ENCODE measurements at regions not wholly inside any gene's neighbourhood (a gene's known extent, or its start where the extent isn't known, plus 50 kb on each side); places are given as distances from the start of the nearest gene placed in this dataset.

DNA sequence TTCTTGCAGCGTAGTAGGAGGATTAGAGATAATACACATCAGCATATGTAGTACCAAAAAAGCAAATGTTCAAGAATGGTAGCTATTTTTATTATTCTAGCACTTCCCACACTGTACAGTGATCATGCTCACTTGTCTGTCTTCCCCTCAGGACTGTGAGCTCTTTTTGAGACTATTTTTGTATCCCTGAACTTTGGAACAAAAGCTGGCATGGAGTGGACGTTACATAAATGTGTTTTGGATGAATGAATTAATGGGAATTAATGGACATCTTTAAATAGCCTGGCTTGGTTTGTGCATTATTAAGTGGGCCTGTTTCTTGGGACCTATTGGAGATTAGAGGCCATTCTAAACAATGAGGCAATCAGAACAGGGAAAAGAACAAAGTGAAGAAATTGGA lies 243.7 kb downstream of the CD83 start:
- WGBS, 3 donors, result 24 to 38% (median 33%) methylated on average over 2 of the region's 2 CpGs
- TF ChIP-seq, protein P1, sequence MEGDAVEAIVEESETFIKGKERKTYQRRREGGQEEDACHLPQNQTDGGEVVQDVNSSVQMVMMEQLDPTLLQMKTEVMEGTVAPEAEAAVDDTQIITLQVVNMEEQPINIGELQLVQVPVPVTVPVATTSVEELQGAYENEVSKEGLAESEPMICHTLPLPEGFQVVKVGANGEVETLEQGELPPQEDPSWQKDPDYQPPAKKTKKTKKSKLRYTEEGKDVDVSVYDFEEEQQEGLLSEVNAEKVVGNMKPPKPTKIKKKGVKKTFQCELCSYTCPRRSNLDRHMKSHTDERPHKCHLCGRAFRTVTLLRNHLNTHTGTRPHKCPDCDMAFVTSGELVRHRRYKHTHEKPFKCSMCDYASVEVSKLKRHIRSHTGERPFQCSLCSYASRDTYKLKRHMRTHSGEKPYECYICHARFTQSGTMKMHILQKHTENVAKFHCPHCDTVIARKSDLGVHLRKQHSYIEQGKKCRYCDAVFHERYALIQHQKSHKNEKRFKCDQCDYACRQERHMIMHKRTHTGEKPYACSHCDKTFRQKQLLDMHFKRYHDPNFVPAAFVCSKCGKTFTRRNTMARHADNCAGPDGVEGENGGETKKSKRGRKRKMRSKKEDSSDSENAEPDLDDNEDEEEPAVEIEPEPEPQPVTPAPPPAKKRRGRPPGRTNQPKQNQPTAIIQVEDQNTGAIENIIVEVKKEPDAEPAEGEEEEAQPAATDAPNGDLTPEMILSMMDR (IDR thresholded peaks at IDR 0.05), result no peak
- TF ChIP-seq POLR2A (IDR thresholded peaks at IDR 0.05) (no peak), EP300 (IDR thresholded peaks at IDR 0.05) (no peak)
- Histone ChIP-seq H3K9me3 (no peaks in the 10 kb centered on the region), H3K4me3 (no peak overlapping the region), H3K36me3 (no peaks in the 10 kb centered on the region), H3K27me3 (no peaks in the 10 kb centered on the region), H3K27ac (no peak overlapping the region), H3K4me1 (ENCODE audit: insufficient read depth) (no peaks in the 10 kb centered on the region)
- intact Hi-C loops (cut with DNase I), result no loop called here
- DNase-seq, result no peak

DNA sequence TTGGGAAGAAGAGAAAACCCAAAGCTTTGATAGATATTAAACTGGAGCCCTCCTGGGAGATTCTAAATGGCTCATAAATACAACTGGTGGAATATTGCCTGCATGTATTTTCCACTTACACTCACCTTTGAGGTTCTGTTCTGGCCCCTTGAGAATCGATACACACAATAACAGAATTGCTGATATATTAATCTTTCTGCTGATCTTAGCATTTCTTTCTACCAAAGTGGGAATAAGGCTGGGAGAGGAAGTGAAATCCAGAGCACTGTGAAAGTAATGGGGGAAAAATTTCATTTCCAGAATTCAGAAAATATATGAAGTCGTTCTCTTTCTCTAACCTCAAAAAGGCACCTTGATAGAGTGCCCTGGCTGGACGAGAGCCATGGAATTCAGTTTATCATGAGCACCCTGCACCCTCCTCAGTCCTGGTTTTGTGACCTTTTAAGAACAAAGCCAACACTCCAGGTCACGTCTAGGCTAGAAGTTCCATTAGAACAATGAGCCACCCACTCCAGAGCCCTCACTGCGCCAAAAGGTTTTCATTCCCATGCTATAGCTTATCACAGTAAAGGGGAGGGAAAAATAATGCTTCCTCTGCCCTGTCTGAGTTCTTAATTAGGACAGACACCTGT lies 244.5 kb downstream of the CD83 start:
- intact Hi-C loops (cut with DNase I), result no loop called here
- no peaks in the 10 kb centered on the region for H3K4me1 ChIP-seq (ENCODE audit: insufficient read depth)
- WGBS, 3 donors, result 87 to 94% (median 88%) methylated on average over 5 of the region's 5 CpGs
- H3K36me3 ChIP-seq, result no peaks in the 10 kb centered on the region
- H3K4me3 ChIP-seq, result no peak overlapping the region
- TF ChIP-seq EP300 (IDR thresholded peaks at IDR 0.05) (no peak), POLR2A (IDR thresholded peaks at IDR 0.05) (no peak)
- TF ChIP-seq, protein P1 (IDR thresholded peaks at IDR 0.05), result no peak
- H3K27me3 ChIP-seq, result no peaks in the 10 kb centered on the region
- H3K27ac ChIP-seq, result no peak overlapping the region
- H3K9me3 ChIP-seq, result no peaks in the 10 kb centered on the region
- no peak for DNase-seq

DNA sequence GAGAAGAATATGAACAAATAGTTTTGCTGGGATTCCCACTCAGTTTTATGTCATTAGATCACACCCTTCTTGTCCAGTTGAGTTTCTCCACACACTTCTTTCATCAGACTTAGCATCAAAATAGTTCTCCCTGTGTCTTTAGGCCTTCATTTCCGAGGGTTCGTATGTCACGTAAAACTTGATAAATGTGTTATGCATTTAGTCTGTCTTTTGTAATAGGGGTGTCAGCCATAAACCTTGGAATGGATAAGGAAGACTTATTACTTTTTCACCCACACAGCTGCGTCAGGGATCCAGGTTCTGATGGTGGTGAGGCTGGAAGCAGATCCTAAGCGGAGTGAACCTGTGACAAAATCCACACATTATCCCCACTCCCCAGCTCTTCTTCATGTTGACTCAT lies 246.8 kb downstream of the CD83 start:
- Histone ChIP-seq H3K27ac (no peak overlapping the region), H3K9me3 (no peaks in the 10 kb centered on the region), H3K36me3 (no peaks in the 10 kb centered on the region), H3K4me1 (ENCODE audit: insufficient read depth) (no peaks in the 10 kb centered on the region), H3K27me3 (no peaks in the 10 kb centered on the region), H3K4me3 (no peak overlapping the region)
- intact Hi-C loops (cut with DNase I), result no loop called here
- no peak for DNase-seq
- WGBS, 3 donors, result 88 to 94% (median 93%) methylated on average over 5 of the region's 5 CpGs
- no peak for TF ChIP-seq POLR2A (IDR thresholded peaks at IDR 0.05)
- TF ChIP-seq EP300 (IDR thresholded peaks at IDR 0.05), result no peak
- TF ChIP-seq, protein P1 (IDR thresholded peaks at IDR 0.05), result no peak

DNA sequence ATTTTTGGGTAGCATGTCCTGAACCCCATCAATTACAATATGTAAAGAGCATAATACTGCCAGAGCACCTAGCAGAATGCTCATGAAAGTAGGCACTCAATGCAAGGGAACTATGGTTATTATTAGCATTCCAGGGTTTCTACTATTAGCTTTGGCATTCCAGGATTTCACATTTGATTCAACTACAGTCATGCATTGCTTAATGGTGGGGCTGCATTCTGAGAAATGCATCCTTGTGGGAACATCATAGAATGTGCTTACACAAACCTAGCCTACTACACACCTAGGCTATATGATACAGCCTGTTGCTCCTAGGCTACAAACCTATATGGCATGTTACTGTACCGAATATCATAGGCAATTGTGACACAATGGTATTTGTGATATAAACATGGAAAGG lies 247.8 kb downstream of the CD83 start:
- Histone ChIP-seq H3K27me3 (no peaks in the 10 kb centered on the region), H3K27ac (no peak overlapping the region), H3K4me3 (no peak overlapping the region), H3K36me3 (no peaks in the 10 kb centered on the region), H3K4me1 (ENCODE audit: insufficient read depth) (no peaks in the 10 kb centered on the region), H3K9me3 (no peaks in the 10 kb centered on the region)
- 90 to 98% (median 93%) methylated on average over 1 of the region's 1 CpG for WGBS, 3 donors
- intact Hi-C loops (cut with DNase I), result no loop called here
- TF ChIP-seq, protein P1 (IDR thresholded peaks at IDR 0.05), result no peak
- TF ChIP-seq EP300 (IDR thresholded peaks at IDR 0.05) (no peak), POLR2A (IDR thresholded peaks at IDR 0.05) (no peak)
- no peak for DNase-seq
